Gastroesophageal sphincter (tissue), 4 donors: ENCODE measurements at regions not wholly inside any gene's neighbourhood (a gene's known extent, or its start where the extent isn't known, plus 50 kb on each side); places are given as distances from the start of the nearest gene placed in this dataset.

ENCODE experiments used
- ATAC-seq: fragments of 150-250 bp; one replicate; pipeline ENCODE4 v1.9.1; 2016; ENCODE audit warnings: mild to moderate bottlenecking, moderate library complexity
- H3K27ac ChIP-seq, 4 donors: fragments of 200-600 bp; sonication (generic) in 3 of 4; 1 replicate in 3 of 4; 2 replicates in 1 of 4; pipeline ENCODE4 v1.5.1; 2016 to 2019
- H3K27me3 ChIP-seq: fragments of 200-600 bp; sonication (generic); one replicate; pipeline ENCODE4 v1.5.1; 2019
- H3K36me3 ChIP-seq, 2 donors: fragments of 200-600 bp; sonication (generic); one replicate each; pipeline ENCODE4 v1.5.1; 2019; ENCODE audit warnings: control low read depth in 1 of 2
- H3K4me1 ChIP-seq, 3 donors: fragments of 200-600 bp; sonication (generic); 1 replicate in 2 of 3; 2 replicates in 1 of 3; pipeline ENCODE4 v1.5.1; 2016 to 2019; ENCODE audit warnings: control low read depth in 2 of 3
- H3K4me3 ChIP-seq, 2 donors: fragments of 200-600 bp; sonication (generic); one replicate each; pipeline ENCODE4 v1.5.1; 2019; ENCODE audit warnings: mild to moderate bottlenecking in 1 of 2, moderate library complexity in 1 of 2
- H3K9me3 ChIP-seq, 3 donors: fragments of 200-600 bp; sonication (generic); one replicate each; pipeline ENCODE4 v1.5.1; 2017 to 2019; ENCODE audit warnings: control low read depth in 2 of 3
- EP300 ChIP-seq: sonication (generic); formaldehyde crosslinking; IDR thresholded peaks from one replicate; pipeline ENCODE4 v1.6.1; 2017; ENCODE audit warnings: antibody characterized with exemption, mild to moderate bottlenecking
- POLR2A ChIP-seq, 2 donors: fragments of 450-650 bp; IDR thresholded peaks; one replicate each; pipeline ENCODE4 v1.6.1; 2017; ENCODE audit warnings: antibody characterized with exemption in 2 of 2, mild to moderate bottlenecking in 2 of 2, moderate library complexity in 1 of 2
- POLR2AphosphoS5 ChIP-seq: sonication (generic); formaldehyde crosslinking; IDR thresholded peaks from one replicate; pipeline ENCODE4 v1.6.1; 2017; ENCODE audit warnings: antibody characterized with exemption
- WGBS, 2 donors: methylation state at CpG; one replicate each; pipeline ENCODE4 v1.1.5; 2018; ENCODE audit warnings: low coverage in 1 of 2; 5-methylcytosine and 5-hydroxymethylcytosine counted together
- TF ChIP-seq, protein P1 (sequence below), 4 experiments: fragments of 200-600 bp in 2 of 4; fragments of 450-650 bp in 2 of 4; sonication (generic) in 1 of 4; IDR thresholded peaks; one replicate each; pipeline ENCODE4 v1.5.1; 2017 to 2019; ENCODE audit warnings: antibody characterized with exemption in 4 of 4, mild to moderate bottlenecking in 2 of 4, moderate library complexity in 2 of 4

DNA sequence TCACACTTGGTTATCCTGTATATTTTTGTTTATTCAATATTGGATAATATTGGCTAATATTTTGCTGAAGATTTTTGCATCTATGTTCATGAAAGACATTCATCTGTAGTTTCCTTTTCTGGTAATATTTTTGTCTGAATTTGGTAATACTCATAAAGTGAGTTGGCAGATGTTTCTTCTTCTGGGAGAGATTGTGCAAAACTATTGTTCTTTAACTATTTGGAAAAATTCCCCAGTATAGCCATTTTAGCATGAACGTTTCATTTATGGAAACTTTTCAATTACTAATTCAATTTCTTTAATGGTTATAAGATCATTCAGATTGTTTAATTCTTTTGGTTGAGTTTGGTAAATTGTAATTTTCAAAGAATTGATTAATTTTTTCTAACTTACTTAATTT lies 560.8 kb upstream of the FZD8 start:
- Histone ChIP-seq H3K4me1 (no peaks in the 10 kb centered on the region), H3K9me3 (no peaks in the 10 kb centered on the region), H3K27me3 (no peaks in the 10 kb centered on the region), H3K4me3 (no peak overlapping the region), H3K27ac (no peak overlapping the region), H3K36me3 (no peaks in the 10 kb centered on the region)
- ATAC-seq, result no peak
- TF ChIP-seq POLR2A (IDR thresholded peaks at IDR 0.05) (no peak), EP300 (no peak), POLR2AphosphoS5 (no peak)
- TF ChIP-seq, protein P1, sequence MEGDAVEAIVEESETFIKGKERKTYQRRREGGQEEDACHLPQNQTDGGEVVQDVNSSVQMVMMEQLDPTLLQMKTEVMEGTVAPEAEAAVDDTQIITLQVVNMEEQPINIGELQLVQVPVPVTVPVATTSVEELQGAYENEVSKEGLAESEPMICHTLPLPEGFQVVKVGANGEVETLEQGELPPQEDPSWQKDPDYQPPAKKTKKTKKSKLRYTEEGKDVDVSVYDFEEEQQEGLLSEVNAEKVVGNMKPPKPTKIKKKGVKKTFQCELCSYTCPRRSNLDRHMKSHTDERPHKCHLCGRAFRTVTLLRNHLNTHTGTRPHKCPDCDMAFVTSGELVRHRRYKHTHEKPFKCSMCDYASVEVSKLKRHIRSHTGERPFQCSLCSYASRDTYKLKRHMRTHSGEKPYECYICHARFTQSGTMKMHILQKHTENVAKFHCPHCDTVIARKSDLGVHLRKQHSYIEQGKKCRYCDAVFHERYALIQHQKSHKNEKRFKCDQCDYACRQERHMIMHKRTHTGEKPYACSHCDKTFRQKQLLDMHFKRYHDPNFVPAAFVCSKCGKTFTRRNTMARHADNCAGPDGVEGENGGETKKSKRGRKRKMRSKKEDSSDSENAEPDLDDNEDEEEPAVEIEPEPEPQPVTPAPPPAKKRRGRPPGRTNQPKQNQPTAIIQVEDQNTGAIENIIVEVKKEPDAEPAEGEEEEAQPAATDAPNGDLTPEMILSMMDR (IDR thresholded peaks at IDR 0.05), result no peak
- 6 to 33% methylated on average over 1 of the region's 1 CpG for WGBS, 2 donors

DNA sequence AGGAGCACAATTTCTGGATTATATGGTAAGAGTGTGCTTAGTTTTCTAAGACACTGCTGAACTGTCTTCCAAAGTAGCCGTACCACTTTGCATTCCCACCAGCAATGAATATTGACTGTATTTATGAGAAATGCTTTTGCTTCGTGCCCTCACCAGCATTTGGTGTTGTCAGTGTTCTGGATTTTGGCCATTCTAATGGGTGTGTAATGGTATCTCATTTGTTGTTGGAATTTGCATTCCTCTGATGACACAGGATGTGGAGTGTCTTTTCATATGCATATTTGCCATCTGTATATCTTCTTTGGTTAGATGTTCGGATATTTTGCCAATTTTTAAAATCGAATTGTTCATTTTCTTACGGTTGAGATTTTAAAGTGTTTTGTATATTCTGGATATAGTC lies 558.5 kb upstream of the FZD8 start:
- Histone ChIP-seq H3K27ac (no peak overlapping the region), H3K4me3 (no peak overlapping the region), H3K9me3 (peaks cover 0 to 4% (median 0%) of the 10 kb centered on the region in 3 donors), H3K27me3 (no peaks in the 10 kb centered on the region), H3K36me3 (no peaks in the 10 kb centered on the region), H3K4me1 (no peaks in the 10 kb centered on the region)
- no peak for ATAC-seq
- TF ChIP-seq POLR2A (IDR thresholded peaks at IDR 0.05) (no peak), POLR2AphosphoS5 (no peak), EP300 (no peak)
- TF ChIP-seq, protein P1 (IDR thresholded peaks at IDR 0.05), result no peak
- 81 to 90% methylated on average over 5 of the region's 5 CpGs for WGBS, 2 donors

DNA sequence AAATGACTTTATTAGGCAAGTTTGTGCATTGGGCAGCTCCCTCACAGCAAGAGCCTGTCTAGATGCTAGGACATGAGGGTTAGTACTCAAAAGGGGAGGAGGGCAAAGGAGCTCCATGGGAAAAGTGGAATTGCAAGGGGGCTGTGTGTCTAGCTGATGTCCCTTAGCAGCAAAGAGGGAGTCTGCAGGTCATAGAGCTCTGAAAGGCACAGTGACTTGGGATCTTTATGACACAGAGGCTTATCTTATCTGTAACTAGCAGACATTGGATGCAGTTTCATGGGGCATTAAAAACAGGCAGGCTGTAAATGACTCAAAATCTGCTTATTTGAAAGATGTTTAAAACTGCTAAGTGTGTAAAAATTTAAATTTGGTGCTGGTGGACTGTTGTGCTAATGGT lies 556.2 kb upstream of the FZD8 start:
- no peak for TF ChIP-seq EP300
- TF ChIP-seq POLR2AphosphoS5, result no peak
- TF ChIP-seq, protein P1 (IDR thresholded peaks at IDR 0.05), result no peak
- TF ChIP-seq POLR2A (IDR thresholded peaks at IDR 0.05), result no peak
- Histone ChIP-seq H3K27ac (no peak overlapping the region), H3K27me3 (no peaks in the 10 kb centered on the region), H3K9me3 (peaks cover 0 to 14% (median 0%) of the 10 kb centered on the region in 3 donors), H3K4me3 (no peak overlapping the region), H3K36me3 (no peaks in the 10 kb centered on the region), H3K4me1 (no peaks in the 10 kb centered on the region)
- ATAC-seq, result no peak

DNA sequence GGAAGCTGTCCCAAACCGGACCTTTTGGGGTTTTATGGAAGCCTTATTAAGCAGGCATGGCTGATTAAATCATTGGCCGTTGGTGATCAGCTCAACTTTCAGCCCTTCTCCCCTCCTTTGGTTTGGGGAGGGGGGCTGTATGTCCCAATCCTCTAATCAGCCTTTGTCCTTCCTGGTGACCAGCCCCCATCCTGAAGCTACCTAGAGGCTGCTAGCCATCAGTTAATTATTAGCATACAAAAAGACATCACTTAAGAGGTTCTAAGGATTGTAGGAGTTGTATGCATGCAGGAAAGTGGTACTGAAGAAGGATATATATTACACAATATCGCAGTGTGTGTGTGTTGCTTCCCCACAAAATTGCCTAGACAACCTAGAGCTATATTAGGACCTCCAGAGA lies 553.3 kb upstream of the FZD8 start:
- 87 to 100% methylated on average over 1 to 3 of the region's 3 CpGs for WGBS, 2 donors
- peaks cover 0 to 43% (median 0%) of the 10 kb centered on the region in 3 donors for H3K9me3 ChIP-seq
- no peaks in the 10 kb centered on the region for H3K36me3 ChIP-seq
- TF ChIP-seq, protein P1 (IDR thresholded peaks at IDR 0.05), result no peak
- no peak overlapping the region for H3K27ac ChIP-seq
- H3K4me3 ChIP-seq, result no peak overlapping the region
- ATAC-seq, result no peak
- H3K27me3 ChIP-seq, result no peaks in the 10 kb centered on the region
- no peaks in the 10 kb centered on the region for H3K4me1 ChIP-seq

DNA sequence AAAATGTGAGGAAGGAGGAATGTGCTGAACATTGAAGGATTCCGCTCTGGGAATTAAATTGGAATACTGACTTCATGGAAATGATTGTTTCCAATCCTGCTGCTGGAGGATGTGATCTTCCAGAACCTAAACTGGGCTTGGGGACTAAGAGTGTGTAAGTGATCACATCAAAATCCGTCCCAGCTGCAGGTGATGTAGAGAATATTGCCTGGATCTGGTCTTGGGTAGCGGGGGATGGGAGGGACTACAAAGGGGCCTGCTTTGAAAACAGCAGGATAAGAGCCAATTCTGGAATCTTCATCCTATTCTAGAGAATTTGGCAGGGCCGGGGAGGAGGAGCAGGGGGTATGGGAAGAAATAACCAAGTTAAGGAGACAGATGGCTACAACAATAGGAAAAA lies 552.2 kb upstream of the FZD8 start:
- Histone ChIP-seq H3K9me3 (peaks cover 0 to 44% (median 0%) of the 10 kb centered on the region in 3 donors), H3K36me3 (no peaks in the 10 kb centered on the region), H3K27ac (no peak overlapping the region), H3K4me1 (no peaks in the 10 kb centered on the region), H3K4me3 (no peak overlapping the region), H3K27me3 (no peaks in the 10 kb centered on the region)
- ATAC-seq, result no peak
- 86 to 94% methylated on average over 2 to 4 of the region's 4 CpGs for WGBS, 2 donors
- TF ChIP-seq EP300, result no peak
- TF ChIP-seq POLR2AphosphoS5, result no peak
- TF ChIP-seq, protein P1 (IDR thresholded peaks at IDR 0.05), result no peak
